ENCODE measurements at regions not wholly inside any gene's neighbourhood (a gene's known extent, or its start where the extent isn't known, plus 50 kb on each side); places are given as distances from the start of the nearest gene placed in this dataset.

DNA sequence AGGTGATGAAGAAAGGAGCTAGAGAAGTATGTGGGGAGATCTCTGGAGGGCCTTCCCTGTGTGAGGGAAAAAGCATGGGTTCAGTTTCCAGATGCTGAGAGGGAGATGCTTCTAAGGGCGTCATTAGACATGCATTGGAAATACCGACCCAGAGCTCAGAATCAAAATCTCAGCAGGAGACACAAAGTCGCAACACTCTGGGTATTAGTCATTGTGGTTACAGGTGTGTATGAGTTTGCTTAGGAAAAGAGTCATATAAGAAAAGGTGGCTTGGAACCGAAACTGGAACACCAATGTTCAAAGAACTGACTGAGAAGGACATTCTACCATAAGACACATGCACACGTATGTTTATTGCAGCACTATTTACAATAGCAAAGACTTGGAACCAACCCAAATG lies 477.1 kb downstream of the FBXO15 start:
- TF ChIP-seq, protein P1, sequence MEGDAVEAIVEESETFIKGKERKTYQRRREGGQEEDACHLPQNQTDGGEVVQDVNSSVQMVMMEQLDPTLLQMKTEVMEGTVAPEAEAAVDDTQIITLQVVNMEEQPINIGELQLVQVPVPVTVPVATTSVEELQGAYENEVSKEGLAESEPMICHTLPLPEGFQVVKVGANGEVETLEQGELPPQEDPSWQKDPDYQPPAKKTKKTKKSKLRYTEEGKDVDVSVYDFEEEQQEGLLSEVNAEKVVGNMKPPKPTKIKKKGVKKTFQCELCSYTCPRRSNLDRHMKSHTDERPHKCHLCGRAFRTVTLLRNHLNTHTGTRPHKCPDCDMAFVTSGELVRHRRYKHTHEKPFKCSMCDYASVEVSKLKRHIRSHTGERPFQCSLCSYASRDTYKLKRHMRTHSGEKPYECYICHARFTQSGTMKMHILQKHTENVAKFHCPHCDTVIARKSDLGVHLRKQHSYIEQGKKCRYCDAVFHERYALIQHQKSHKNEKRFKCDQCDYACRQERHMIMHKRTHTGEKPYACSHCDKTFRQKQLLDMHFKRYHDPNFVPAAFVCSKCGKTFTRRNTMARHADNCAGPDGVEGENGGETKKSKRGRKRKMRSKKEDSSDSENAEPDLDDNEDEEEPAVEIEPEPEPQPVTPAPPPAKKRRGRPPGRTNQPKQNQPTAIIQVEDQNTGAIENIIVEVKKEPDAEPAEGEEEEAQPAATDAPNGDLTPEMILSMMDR (IDR thresholded peaks at IDR 0.05), result no peak
- TF ChIP-seq POLR2A (IDR thresholded peaks at IDR 0.05), result no peak
